ENCODE measurements at regions not wholly inside any gene's neighbourhood (a gene's known extent, or its start where the extent isn't known, plus 50 kb on each side); places are given as distances from the start of the nearest gene placed in this dataset.

DNA sequence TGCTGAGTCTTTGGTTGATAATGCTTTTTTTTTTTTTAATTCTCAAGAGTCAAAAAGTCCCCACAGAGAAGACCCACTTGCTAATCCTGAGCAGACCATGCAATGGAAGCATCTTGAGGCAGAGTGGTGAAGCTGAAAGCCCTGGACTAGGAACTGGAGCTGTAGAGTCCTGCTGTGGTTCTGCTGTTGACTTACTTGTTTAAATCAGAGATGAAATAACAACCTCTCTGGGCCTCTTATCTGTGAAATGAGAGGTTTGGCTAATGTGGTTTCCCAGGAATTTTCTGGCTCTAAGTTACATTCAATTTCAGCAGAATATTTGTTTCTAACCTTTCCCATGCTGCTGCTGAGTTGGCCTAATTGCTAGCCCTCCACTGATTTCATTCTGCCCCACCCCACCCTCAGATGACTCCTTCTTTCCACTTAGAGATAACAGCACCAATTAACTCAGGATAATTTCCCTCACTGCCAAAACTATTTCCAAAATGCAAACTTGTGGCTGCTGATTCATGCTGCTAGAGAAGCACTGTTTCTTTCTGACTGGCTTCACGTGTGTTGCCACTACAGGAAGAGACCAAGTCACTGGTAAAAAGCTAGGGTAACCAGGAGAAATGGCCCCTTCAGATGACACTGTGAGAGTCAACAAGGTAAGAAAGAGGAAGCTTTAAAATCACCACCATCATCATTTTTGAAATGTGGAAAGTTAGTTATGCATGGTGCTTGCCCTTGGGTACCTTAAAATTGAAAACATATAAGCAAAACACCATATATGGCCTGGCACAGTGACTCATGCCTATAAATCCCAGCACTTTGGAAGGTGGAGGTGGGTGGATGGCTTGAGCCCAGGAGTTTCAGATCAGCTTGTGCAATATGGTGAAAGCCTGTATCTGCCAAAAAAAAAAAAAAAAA, 326.4 kb downstream of the DCHS2 start:
- DNase-seq: no peak
- H3K4me3 ChIP-seq (ENCODE audit: low read length): no peak overlapping the region
- H3K36me3 ChIP-seq (ENCODE audit: control insufficient read depth, insufficient read depth, low read length): no peaks in the 10 kb centered on the region
- no peak overlapping the region for H3K9ac ChIP-seq (ENCODE audit: extremely low read depth, low read length, poor library complexity, severe bottlenecking)
- WGBS, 2 experiments (ENCODE audit: insufficient coverage in 1 of 2, insufficient read length in 1 of 2): 70% methylated on average over 1 of the region's 1 CpG; no CpG with 5 or more reads in 1 of the 2 experiments
- H3K9me3 Mint-ChIP-seq: no peaks in the 10 kb centered on the region
- no peaks in the 10 kb centered on the region for H3K9me3 ChIP-seq (ENCODE audit: control insufficient read depth, low read length)
- H3K4me3 Mint-ChIP-seq: no peak overlapping the region
- H3K27ac Mint-ChIP-seq: no peak overlapping the region
- no peaks in the 10 kb centered on the region for H3K27me3 ChIP-seq (ENCODE audit: control insufficient read depth, insufficient read depth, low read length, poor library complexity, severe bottlenecking)
- H3K4me1 Mint-ChIP-seq: peaks cover 11% of the 10 kb centered on the region
- H3K27ac ChIP-seq (ENCODE audit: low read depth, low read length): no peak overlapping the region
- H3K27me3 Mint-ChIP-seq (ENCODE audit: insufficient read depth): no peaks in the 10 kb centered on the region
- H3K36me3 Mint-ChIP-seq (ENCODE audit: low read depth): no peaks in the 10 kb centered on the region
- H3K4me1 ChIP-seq (ENCODE audit: control insufficient read depth, insufficient read depth, low read length): no peaks in the 10 kb centered on the region
- TF ChIP-seq, protein P1, sequence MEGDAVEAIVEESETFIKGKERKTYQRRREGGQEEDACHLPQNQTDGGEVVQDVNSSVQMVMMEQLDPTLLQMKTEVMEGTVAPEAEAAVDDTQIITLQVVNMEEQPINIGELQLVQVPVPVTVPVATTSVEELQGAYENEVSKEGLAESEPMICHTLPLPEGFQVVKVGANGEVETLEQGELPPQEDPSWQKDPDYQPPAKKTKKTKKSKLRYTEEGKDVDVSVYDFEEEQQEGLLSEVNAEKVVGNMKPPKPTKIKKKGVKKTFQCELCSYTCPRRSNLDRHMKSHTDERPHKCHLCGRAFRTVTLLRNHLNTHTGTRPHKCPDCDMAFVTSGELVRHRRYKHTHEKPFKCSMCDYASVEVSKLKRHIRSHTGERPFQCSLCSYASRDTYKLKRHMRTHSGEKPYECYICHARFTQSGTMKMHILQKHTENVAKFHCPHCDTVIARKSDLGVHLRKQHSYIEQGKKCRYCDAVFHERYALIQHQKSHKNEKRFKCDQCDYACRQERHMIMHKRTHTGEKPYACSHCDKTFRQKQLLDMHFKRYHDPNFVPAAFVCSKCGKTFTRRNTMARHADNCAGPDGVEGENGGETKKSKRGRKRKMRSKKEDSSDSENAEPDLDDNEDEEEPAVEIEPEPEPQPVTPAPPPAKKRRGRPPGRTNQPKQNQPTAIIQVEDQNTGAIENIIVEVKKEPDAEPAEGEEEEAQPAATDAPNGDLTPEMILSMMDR (conservative IDR thresholded peaks at IDR 0.05): no peak

DNA sequence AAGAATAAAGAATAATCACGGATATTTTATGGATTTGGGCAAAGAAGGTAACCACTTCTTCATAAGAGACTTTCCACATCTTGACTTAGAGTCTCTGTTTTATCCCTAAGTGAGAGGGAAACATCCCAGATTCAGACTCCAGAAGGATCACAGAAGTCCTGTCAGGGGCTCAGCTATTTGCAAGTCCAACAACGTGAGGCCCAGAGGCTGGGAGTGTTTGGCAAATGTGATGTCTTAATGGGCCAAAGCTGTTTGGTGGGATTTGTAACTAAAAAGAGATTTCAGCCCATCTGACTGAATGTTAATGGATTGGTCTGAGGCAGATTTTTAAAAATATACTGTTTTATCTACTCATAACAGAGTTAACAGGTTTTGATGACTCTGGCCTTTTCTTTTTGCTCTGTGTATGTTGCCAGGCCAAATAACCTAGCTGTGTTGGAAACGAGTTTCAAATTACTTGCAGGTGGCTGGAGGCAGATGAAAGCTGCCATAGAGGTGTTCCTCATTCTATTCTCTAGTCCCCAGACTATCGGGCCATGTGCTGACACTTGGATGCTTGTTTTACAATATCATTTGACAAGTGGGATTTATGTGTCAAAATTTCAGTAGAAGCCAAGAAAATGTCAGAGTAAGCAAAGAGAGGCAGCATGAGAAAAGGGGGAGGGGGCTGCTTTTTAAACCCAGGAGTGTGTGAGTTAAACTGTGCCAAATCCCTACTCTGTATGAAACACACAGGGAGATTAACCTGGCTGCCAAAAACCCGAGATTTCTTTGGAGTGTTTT, 330.9 kb downstream of the DCHS2 start:
- H3K4me1 Mint-ChIP-seq: peaks cover 11% of the 10 kb centered on the region
- no peaks in the 10 kb centered on the region for H3K36me3 Mint-ChIP-seq (ENCODE audit: low read depth)
- DNase-seq: no peak
- no peak overlapping the region for H3K27ac ChIP-seq (ENCODE audit: low read depth, low read length)
- TF ChIP-seq, protein P1 (conservative IDR thresholded peaks at IDR 0.05): no peak
- H3K27me3 Mint-ChIP-seq (ENCODE audit: insufficient read depth): no peaks in the 10 kb centered on the region
- H3K4me1 ChIP-seq (ENCODE audit: control insufficient read depth, insufficient read depth, low read length): no peaks in the 10 kb centered on the region
- no peak overlapping the region for H3K4me3 ChIP-seq (ENCODE audit: low read length)
- no peak overlapping the region for H3K9ac ChIP-seq (ENCODE audit: extremely low read depth, low read length, poor library complexity, severe bottlenecking)
- no peaks in the 10 kb centered on the region for H3K9me3 Mint-ChIP-seq
- H3K9me3 ChIP-seq (ENCODE audit: control insufficient read depth, low read length): no peaks in the 10 kb centered on the region
- H3K27ac Mint-ChIP-seq: no peak overlapping the region
- H3K27me3 ChIP-seq (ENCODE audit: control insufficient read depth, insufficient read depth, low read length, poor library complexity, severe bottlenecking): no peaks in the 10 kb centered on the region
- 85 to 87% methylated on average over 4 to 5 of the region's 5 CpGs for WGBS, 2 experiments (ENCODE audit: insufficient coverage in 1 of 2, insufficient read length in 1 of 2)
- no peak overlapping the region for H3K4me3 Mint-ChIP-seq
- no peaks in the 10 kb centered on the region for H3K36me3 ChIP-seq (ENCODE audit: control insufficient read depth, insufficient read depth, low read length)

- Histone ChIP-seq H3K9ac (ENCODE audit: extremely low read depth, low read length, poor library complexity, severe bottlenecking) (no peak overlapping the region), H3K9me3 (ENCODE audit: control insufficient read depth, low read length) (no peaks in the 10 kb centered on the region), H3K4me3 (ENCODE audit: low read length) (no peak overlapping the region), H3K27me3 (ENCODE audit: control insufficient read depth, insufficient read depth, low read length, poor library complexity, severe bottlenecking) (no peaks in the 10 kb centered on the region), H3K4me1 (ENCODE audit: control insufficient read depth, insufficient read depth, low read length) (no peaks in the 10 kb centered on the region), H3K36me3 (ENCODE audit: control insufficient read depth, insufficient read depth, low read length) (no peaks in the 10 kb centered on the region), H3K27ac (ENCODE audit: low read depth, low read length) (no peak overlapping the region)
- H3K27me3 Mint-ChIP-seq (ENCODE audit: insufficient read depth): no peaks in the 10 kb centered on the region
- TF ChIP-seq, protein P1 (conservative IDR thresholded peaks at IDR 0.05): no peak
- no peaks in the 10 kb centered on the region for H3K9me3 Mint-ChIP-seq
- H3K36me3 Mint-ChIP-seq (ENCODE audit: low read depth): no peaks in the 10 kb centered on the region
- no peak overlapping the region for H3K4me3 Mint-ChIP-seq
- no peak for DNase-seq
- H3K4me1 Mint-ChIP-seq: peaks cover 11% of the 10 kb centered on the region
- H3K27ac Mint-ChIP-seq: no peak overlapping the region
- WGBS, 2 experiments (ENCODE audit: insufficient coverage in 1 of 2, insufficient read length in 1 of 2): 68 to 78% methylated on average over 5 to 6 of the region's 6 CpGs
Measured at GRCh38 chr4:154158361-154159155, 333.0 kb downstream of the DCHS2 start.
